Stimulated activated memory B cell treated with anti-CD40 and anti-IgM and Interleukin-4, amounts not matched to agents 10 μg/mL and 1 μg/mL and 100 μg/mL, for 72 hours (primary cell): ENCODE measurements at regions not wholly inside any gene's neighbourhood (a gene's known extent, or its start where the extent isn't known, plus 50 kb on each side); places are given as distances from the start of the nearest gene placed in this dataset.
"Not testable (repeated sequence)": the region's sequence is repeated elsewhere in the genome, so short reads cannot be mapped to it uniquely, and the experiment has no call there.

Experiments used
- ATAC-seq: fragments of 150-1000 bp; cut with Tn5 transposase; 2 replicates; pipeline ENCODE4 v1.10.0; 2021
- H3K27ac Mint-ChIP-seq: one replicate; pipeline ENCODE4 v1.8.0; 2022; ENCODE audit warnings: mild to moderate bottlenecking, mixed read lengths
- H3K27me3 Mint-ChIP-seq: one replicate; pipeline ENCODE4 v1.8.0; 2022; ENCODE audit warnings: mixed read lengths
- H3K36me3 Mint-ChIP-seq: one replicate; pipeline ENCODE4 v1.8.0; 2022; ENCODE audit warnings: mixed read lengths
- H3K4me1 Mint-ChIP-seq: one replicate; pipeline ENCODE4 v1.8.0; 2022; ENCODE audit warnings: mixed read lengths
- H3K4me3 Mint-ChIP-seq: one replicate; pipeline ENCODE4 v1.8.0; 2022; ENCODE audit warnings: mild to moderate bottlenecking, moderate library complexity, mixed read lengths
- H3K9me3 Mint-ChIP-seq: one replicate; pipeline ENCODE4 v1.8.0; 2022; ENCODE audit warnings: mixed read lengths

DNA sequence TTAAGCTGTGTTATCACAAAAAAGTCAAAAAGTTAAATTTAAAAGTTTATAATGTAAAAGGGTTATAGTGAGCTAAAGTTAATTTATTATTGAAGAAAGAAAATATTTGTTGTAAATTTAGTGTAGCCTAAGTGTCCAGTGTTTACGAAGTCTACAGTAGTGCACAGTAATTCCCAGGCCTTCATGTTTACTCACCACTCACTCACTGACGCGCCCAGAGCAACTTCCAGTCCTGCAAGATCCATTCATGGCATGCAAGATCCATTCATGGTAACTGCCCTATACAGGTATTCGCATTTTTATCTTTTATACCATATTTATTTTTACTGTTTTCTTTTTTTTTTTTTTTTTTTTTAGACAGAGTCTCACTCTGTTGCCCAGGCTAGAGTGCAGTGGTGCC, 69.5 kb downstream of the TPRA1 start:
- H3K9me3 Mint-ChIP-seq, result peaks cover 4% of the 10 kb centered on the region
- no peaks in the 10 kb centered on the region for H3K4me1 Mint-ChIP-seq
- ATAC-seq, result no peak
- H3K27ac Mint-ChIP-seq, result no peak overlapping the region
- peaks cover 13% of the 10 kb centered on the region for H3K27me3 Mint-ChIP-seq
- H3K36me3 Mint-ChIP-seq, result no peaks in the 10 kb centered on the region
- H3K4me3 Mint-ChIP-seq, result no peak overlapping the region

DNA sequence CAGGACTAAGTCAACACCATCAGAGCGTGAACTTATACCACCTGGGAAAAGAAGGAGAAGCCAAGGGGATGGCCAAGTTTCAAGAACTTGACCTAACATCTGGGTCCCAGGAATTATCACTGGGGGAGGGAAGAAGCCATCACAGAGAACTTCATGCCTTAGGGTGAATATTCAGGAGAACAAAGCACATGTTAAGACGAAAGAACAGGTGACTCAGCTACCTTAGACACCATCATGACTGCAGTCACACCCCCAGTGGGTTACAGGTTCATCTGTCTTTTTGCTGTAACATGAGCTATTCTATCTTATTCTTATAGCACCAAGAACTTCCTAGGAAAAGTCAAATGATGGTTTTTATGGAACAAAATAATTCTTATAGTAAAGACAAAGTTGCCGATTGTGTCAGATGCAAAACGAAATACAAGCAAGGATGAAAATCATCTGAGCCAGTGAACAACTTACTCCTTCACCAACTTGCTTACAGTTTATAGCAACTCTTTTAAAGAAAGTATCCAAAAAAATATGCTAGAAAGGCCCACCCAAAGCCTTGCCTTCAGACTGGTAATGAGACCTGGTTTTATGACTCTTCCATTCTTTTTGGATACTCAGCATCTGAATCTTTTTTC, 72.0 kb downstream of the TPRA1 start:
- Mint-ChIP-seq H3K4me3 (no peak overlapping the region), H3K36me3 (no peaks in the 10 kb centered on the region), H3K4me1 (no peaks in the 10 kb centered on the region), H3K27ac (no peak overlapping the region), H3K27me3 (peaks cover 13% of the 10 kb centered on the region), H3K9me3 (peaks cover 4% of the 10 kb centered on the region)
- peak; percentile 12 for ATAC-seq

GRCh38 chr3:127512256-127512655, 78.3 kb downstream of the TPRA1 start:
- Mint-ChIP-seq H3K4me3 (no peak overlapping the region), H3K4me1 (no peaks in the 10 kb centered on the region)
- ATAC-seq, result no peak

GRCh38 chr3:127501177-127501576, 89.4 kb downstream of the TPRA1 start:
- ATAC-seq, result no peak
- H3K27ac Mint-ChIP-seq, result no peak overlapping the region
- no peaks in the 10 kb centered on the region for H3K4me1 Mint-ChIP-seq
- peaks cover 66% of the 10 kb centered on the region for H3K27me3 Mint-ChIP-seq
- peaks cover 8% of the 10 kb centered on the region for H3K9me3 Mint-ChIP-seq
- no peak overlapping the region for H3K4me3 Mint-ChIP-seq
- H3K36me3 Mint-ChIP-seq, result peaks cover 12% of the 10 kb centered on the region

More at GRCh38 chr3:127512256-127512655, 78.3 kb downstream of the TPRA1 start:
- H3K9me3 Mint-ChIP-seq, result no peaks in the 10 kb centered on the region
- no peak overlapping the region for H3K27ac Mint-ChIP-seq
- no peaks in the 10 kb centered on the region for H3K36me3 Mint-ChIP-seq
- peaks cover 24% of the 10 kb centered on the region for H3K27me3 Mint-ChIP-seq

DNA sequence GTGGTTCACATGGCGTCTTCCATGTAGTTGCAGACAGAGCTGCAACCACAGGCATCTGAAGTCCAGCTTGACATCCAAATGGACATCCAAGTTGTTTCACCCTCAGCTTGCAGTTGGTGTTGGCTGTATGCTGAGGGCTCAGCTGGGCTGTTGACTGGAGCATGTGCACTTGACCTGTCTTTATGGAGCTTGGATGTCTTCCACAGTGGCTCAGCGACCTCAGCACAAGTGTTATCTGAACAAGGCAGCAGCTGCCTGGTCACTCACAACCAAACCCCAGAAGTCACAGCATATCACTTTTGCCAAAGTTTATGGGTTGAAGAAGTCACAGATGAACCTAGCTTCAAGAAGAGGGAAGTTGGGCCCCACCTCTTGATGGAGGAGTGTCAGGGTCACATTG, 92.9 kb downstream of the TPRA1 start:
- peaks cover 10% of the 10 kb centered on the region for H3K36me3 Mint-ChIP-seq
- no peaks in the 10 kb centered on the region for H3K4me1 Mint-ChIP-seq
- no peak overlapping the region for H3K27ac Mint-ChIP-seq
- H3K27me3 Mint-ChIP-seq, result peaks cover 58% of the 10 kb centered on the region
- H3K4me3 Mint-ChIP-seq, result no peak overlapping the region
- ATAC-seq, result no peak
- H3K9me3 Mint-ChIP-seq, result peaks cover 7% of the 10 kb centered on the region

DNA sequence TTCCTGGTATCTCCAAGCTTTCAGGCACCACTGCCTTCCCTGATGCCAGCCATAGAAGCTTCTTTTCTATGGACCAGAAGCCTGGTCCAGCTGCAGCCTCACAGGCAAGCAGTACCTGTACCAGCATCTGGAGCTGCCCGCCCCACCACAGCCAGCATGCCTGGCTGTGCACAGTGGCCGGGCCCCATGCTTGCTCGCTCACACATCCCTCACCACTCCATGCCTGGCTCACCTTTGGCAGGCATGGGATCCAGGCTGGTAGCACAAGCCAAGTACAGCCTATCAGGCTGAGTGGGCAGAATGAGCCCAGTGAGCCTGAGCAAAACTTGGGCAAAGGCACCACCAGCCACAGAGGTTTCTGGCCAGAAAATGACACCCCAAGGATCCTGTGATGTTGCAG, 93.4 kb downstream of the TPRA1 start:
- Mint-ChIP-seq H3K27ac (no peak overlapping the region), H3K4me3 (no peak overlapping the region), H3K36me3 (peaks cover 6% of the 10 kb centered on the region), H3K27me3 (peaks cover 53% of the 10 kb centered on the region), H3K9me3 (peaks cover 4% of the 10 kb centered on the region), H3K4me1 (no peaks in the 10 kb centered on the region)
- no peak for ATAC-seq

DNA sequence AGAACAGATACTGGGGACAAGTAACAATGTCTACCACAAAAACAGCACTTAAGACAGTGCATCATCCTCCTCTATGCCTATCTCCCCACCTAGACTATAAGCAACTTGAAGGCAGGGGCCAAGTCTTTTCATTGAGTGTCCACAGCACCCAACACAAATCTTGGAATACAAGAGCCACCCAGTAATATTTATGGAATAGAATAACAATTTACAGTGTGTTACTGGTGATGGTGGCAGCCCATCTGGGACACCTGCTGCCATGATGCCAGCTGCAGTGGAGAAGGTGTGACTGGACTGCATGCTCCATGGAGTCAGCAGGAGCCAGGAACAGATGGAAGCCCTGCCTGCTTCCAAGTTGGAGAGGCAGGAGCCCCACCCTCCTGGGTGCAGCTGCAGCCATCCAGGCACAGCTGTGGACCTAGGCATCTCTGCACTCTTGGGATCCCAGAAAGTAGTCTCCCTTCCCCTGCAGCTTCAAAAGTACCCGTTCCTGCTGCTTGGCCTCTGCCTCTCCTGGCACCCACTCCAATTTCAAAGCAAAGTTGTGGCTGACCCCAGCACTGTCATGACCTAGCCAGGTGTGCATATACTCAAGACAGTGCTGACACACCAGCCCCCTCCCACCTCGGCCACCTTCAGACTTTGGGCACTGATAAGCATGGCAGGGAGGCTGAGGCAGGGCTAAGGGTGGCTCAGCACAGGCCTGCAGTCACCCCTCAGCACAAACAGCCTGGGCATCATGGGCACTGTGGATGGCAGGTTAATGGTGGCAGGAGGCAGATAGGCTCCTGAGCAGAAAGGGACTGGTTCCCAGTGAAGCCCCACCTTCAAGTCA, 94.5 kb downstream of the TPRA1 start:
- Mint-ChIP-seq H3K27me3 (peaks cover 53% of the 10 kb centered on the region), H3K9me3 (peaks cover 4% of the 10 kb centered on the region), H3K4me3 (no peak overlapping the region), H3K36me3 (peaks cover 6% of the 10 kb centered on the region), H3K4me1 (no peaks in the 10 kb centered on the region), H3K27ac (no peak overlapping the region)
- ATAC-seq, result no peak

- Mint-ChIP-seq H3K9me3 (no peaks in the 10 kb centered on the region), H3K4me1 (no peaks in the 10 kb centered on the region), H3K4me3 (no peak overlapping the region), H3K27ac (no peak overlapping the region), H3K36me3 (no peaks in the 10 kb centered on the region), H3K27me3 (peaks cover 65% of the 10 kb centered on the region)
- no peak for ATAC-seq
Observed at GRCh38 chr3:127493924-127494646, 96.4 kb downstream of the TPRA1 start.

GRCh38 chr3:127492426-127492825, 98.1 kb downstream of the TPRA1 start:
- no peaks in the 10 kb centered on the region for H3K4me1 Mint-ChIP-seq
- H3K9me3 Mint-ChIP-seq, result no peaks in the 10 kb centered on the region

DNA sequence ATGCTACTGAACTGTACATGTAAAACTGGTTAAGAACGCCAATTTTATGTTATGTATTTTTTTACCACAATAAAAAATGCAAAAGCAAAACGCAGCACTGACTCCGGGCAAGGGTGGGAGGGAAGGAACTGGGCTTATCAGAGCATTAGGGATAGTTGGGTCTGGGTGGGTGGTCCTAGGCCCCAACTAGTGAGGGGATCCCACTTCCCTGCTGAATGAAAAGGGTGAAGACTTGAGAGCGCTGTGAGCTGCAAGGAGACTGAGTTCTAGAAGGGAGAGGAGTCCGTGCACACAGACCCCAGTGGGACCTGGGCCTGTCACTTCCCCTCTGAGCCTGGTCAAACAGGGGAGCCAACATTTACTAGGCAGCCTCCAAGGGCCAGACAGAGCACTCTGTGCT, 98.6 kb downstream of the TPRA1 start:
- no peak overlapping the region for H3K27ac Mint-ChIP-seq
- no peak overlapping the region for H3K4me3 Mint-ChIP-seq
- H3K36me3 Mint-ChIP-seq, result no peaks in the 10 kb centered on the region
- H3K27me3 Mint-ChIP-seq, result peaks cover 71% of the 10 kb centered on the region
- ATAC-seq, result no peak
- H3K4me1 Mint-ChIP-seq, result no peaks in the 10 kb centered on the region
- no peaks in the 10 kb centered on the region for H3K9me3 Mint-ChIP-seq

More at GRCh38 chr3:127492426-127492825, 98.1 kb downstream of the TPRA1 start:
- Mint-ChIP-seq H3K27me3 (peaks cover 71% of the 10 kb centered on the region), H3K36me3 (no peaks in the 10 kb centered on the region), H3K27ac (no peak overlapping the region), H3K4me3 (no peak overlapping the region)
- no peak for ATAC-seq

GRCh38 chr3:127491323-127491722, 99.2 kb downstream of the TPRA1 start:
- H3K4me1 Mint-ChIP-seq, result no peaks in the 10 kb centered on the region
- no peaks in the 10 kb centered on the region for H3K36me3 Mint-ChIP-seq
- no peaks in the 10 kb centered on the region for H3K9me3 Mint-ChIP-seq
- H3K27me3 Mint-ChIP-seq, result peaks cover 71% of the 10 kb centered on the region
- ATAC-seq, result no peak
- H3K4me3 Mint-ChIP-seq, result no peak overlapping the region
- no peak overlapping the region for H3K27ac Mint-ChIP-seq

GRCh38 chr3:127491024-127491305, 99.6 kb downstream of the TPRA1 start:
- not testable (repeated sequence) for H3K27ac Mint-ChIP-seq, H3K9me3 Mint-ChIP-seq, ATAC-seq, H3K4me1 Mint-ChIP-seq, H3K4me3 Mint-ChIP-seq, H3K36me3 Mint-ChIP-seq
- peaks cover 73% of the 10 kb centered on the region for H3K27me3 Mint-ChIP-seq

DNA sequence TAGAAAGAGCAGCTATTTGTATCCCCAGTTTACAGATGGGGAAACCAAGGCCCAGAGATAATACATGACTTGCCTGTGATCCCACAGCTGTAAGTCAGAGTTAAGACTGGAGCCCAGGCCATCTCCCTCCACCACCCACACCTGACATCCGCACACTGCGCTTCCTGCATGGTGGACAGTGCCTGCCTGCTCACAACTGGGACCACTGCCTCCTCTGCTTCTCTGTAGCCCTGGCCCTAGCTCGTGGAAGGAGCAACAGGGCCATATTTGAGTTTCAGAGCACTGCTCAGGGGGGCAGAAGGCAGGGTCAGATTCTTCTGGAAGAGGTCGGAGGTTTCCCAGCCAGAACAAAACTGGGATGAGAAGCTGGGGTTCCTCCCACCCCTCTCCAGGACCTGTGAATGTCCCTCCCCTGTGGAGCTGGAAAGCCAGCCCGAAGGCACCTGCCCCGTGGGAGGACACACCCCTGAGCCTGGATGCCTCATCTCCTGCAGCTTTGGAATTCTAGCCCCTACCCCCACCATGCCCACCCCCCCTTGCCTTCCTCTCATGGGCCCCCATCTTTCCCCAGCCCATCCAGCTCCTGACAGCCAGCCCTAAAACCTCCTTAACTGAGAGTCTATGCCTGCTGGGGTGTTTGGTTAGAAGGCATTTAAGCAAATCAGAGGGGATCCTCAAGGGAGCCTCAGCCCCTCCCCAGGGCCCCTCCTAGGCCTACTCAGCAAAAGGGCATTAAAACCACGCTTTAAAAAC, 100.1 kb downstream of the TPRA1 start:
- Mint-ChIP-seq H3K9me3 (no peaks in the 10 kb centered on the region), H3K36me3 (no peaks in the 10 kb centered on the region), H3K27me3 (peaks cover 79% of the 10 kb centered on the region), H3K27ac (no peak overlapping the region), H3K4me3 (no peak overlapping the region), H3K4me1 (no peaks in the 10 kb centered on the region)
- ATAC-seq, result no peak

DNA sequence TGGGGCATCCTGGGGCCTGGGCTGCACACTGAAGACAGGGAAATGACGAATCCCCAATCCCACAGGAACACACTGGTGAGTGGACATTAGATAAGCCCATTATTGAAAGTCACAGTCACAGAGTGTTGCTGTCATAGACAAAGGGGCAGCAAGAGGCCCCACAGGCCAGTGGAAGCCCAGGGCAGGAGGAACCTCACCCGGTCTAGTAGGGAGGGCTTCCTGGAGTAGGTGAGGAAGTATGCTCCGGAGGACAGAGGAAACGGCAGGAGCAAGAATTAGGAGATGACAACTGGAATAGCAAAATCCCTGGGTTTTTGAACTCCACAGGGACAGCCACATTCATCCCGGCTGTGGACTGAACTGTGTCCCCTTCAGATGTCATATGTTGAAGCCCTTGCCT, 101.2 kb downstream of the TPRA1 start:
- Mint-ChIP-seq H3K9me3 (no peaks in the 10 kb centered on the region), H3K27ac (no peak overlapping the region), H3K4me3 (no peak overlapping the region), H3K4me1 (no peaks in the 10 kb centered on the region), H3K27me3 (peaks cover 77% of the 10 kb centered on the region), H3K36me3 (no peaks in the 10 kb centered on the region)
- no peak for ATAC-seq

GRCh38 chr3:127488740-127489139, 101.8 kb downstream of the TPRA1 start:
- H3K4me1 Mint-ChIP-seq, result no peaks in the 10 kb centered on the region
- no peaks in the 10 kb centered on the region for H3K9me3 Mint-ChIP-seq
- no peak overlapping the region for H3K27ac Mint-ChIP-seq
- peaks cover 74% of the 10 kb centered on the region for H3K27me3 Mint-ChIP-seq
- H3K4me3 Mint-ChIP-seq, result no peak overlapping the region
- H3K36me3 Mint-ChIP-seq, result no peaks in the 10 kb centered on the region
- no peak for ATAC-seq
